ENCODE measurements at regions not wholly inside any gene's neighbourhood (a gene's known extent, or its start where the extent isn't known, plus 50 kb on each side); places are given as distances from the start of the nearest gene placed in this dataset.
"Not testable (repeated sequence)": the region's sequence is repeated elsewhere in the genome, so short reads cannot be mapped to it uniquely, and the experiment has no call there.

- H3K4me3 Mint-ChIP-seq, result no peak overlapping the region
- no peak overlapping the region for H3K27ac Mint-ChIP-seq
- H3K27me3 Mint-ChIP-seq, result peaks cover 3% of the 10 kb centered on the region
- no peaks in the 10 kb centered on the region for H3K4me1 Mint-ChIP-seq
- H3K9me3 Mint-ChIP-seq, result no peaks in the 10 kb centered on the region
- ATAC-seq (replicated peaks), result no peak
- no peaks in the 10 kb centered on the region for H3K36me3 Mint-ChIP-seq (ENCODE audit: low read depth)
Observed at GRCh38 chr10:90274721-90275468, 573.5 kb downstream of the KIF20B start.

GRCh38 chr10:90276894-90277475 is 575.6 kb downstream of the KIF20B start:
- H3K9me3 Mint-ChIP-seq, result no peaks in the 10 kb centered on the region
- no peaks in the 10 kb centered on the region for H3K36me3 Mint-ChIP-seq (ENCODE audit: low read depth)
- ATAC-seq (replicated peaks), result no peak

GRCh38 chr10:90286406-90286805 is 571.4 kb downstream of the HTR7 start:
- no peak for ATAC-seq (replicated peaks)
- Mint-ChIP-seq H3K4me3 (no peak overlapping the region), H3K27ac (no peak overlapping the region), H3K4me1 (no peaks in the 10 kb centered on the region), H3K9me3 (no peaks in the 10 kb centered on the region), H3K27me3 (peaks cover 7% of the 10 kb centered on the region), H3K36me3 (ENCODE audit: low read depth) (no peaks in the 10 kb centered on the region)

More at GRCh38 chr10:90276894-90277475, 575.6 kb downstream of the KIF20B start:
- no peak overlapping the region for H3K27ac Mint-ChIP-seq
- no peaks in the 10 kb centered on the region for H3K27me3 Mint-ChIP-seq
- no peak overlapping the region for H3K4me3 Mint-ChIP-seq
- no peaks in the 10 kb centered on the region for H3K4me1 Mint-ChIP-seq

GRCh38 chr10:90286941-90287340 is 570.9 kb downstream of the HTR7 start:
- H3K27ac Mint-ChIP-seq, result no peak overlapping the region
- H3K4me1 Mint-ChIP-seq, result no peaks in the 10 kb centered on the region
- H3K36me3 Mint-ChIP-seq (ENCODE audit: low read depth), result no peaks in the 10 kb centered on the region
- H3K9me3 Mint-ChIP-seq, result no peaks in the 10 kb centered on the region
- no peak for ATAC-seq (replicated peaks)
- H3K4me3 Mint-ChIP-seq, result no peak overlapping the region
- H3K27me3 Mint-ChIP-seq, result peaks cover 7% of the 10 kb centered on the region

- no peaks in the 10 kb centered on the region for H3K36me3 Mint-ChIP-seq (ENCODE audit: low read depth)
- no peaks in the 10 kb centered on the region for H3K4me1 Mint-ChIP-seq
- no peak for ATAC-seq (replicated peaks)
Observed at GRCh38 chr10:90288391-90288933, 569.4 kb downstream of the HTR7 start.

GRCh38 chr10:90289037-90289436 is 568.8 kb downstream of the HTR7 start:
- no peaks in the 10 kb centered on the region for H3K36me3 Mint-ChIP-seq (ENCODE audit: low read depth)
- H3K27me3 Mint-ChIP-seq, result peaks cover 7% of the 10 kb centered on the region
- ATAC-seq (replicated peaks), result no peak
- no peaks in the 10 kb centered on the region for H3K4me1 Mint-ChIP-seq
- no peaks in the 10 kb centered on the region for H3K9me3 Mint-ChIP-seq
- no peak overlapping the region for H3K4me3 Mint-ChIP-seq
- H3K27ac Mint-ChIP-seq, result no peak overlapping the region

More at GRCh38 chr10:90288391-90288933, 569.4 kb downstream of the HTR7 start:
- Mint-ChIP-seq H3K27ac (no peak overlapping the region), H3K4me3 (no peak overlapping the region), H3K9me3 (no peaks in the 10 kb centered on the region), H3K27me3 (peaks cover 7% of the 10 kb centered on the region)

- H3K36me3 Mint-ChIP-seq (ENCODE audit: low read depth), result no peaks in the 10 kb centered on the region
- ATAC-seq (replicated peaks), result no peak
- no peak overlapping the region for H3K27ac Mint-ChIP-seq
- no peaks in the 10 kb centered on the region for H3K9me3 Mint-ChIP-seq
- H3K27me3 Mint-ChIP-seq, result no peaks in the 10 kb centered on the region
- no peak overlapping the region for H3K4me3 Mint-ChIP-seq
- H3K4me1 Mint-ChIP-seq, result no peaks in the 10 kb centered on the region
Observed at GRCh38 chr10:90293616-90294015, 564.2 kb downstream of the HTR7 start.

- not testable (repeated sequence) for H3K4me1 Mint-ChIP-seq; H3K9me3 Mint-ChIP-seq; H3K27ac Mint-ChIP-seq; H3K27me3 Mint-ChIP-seq; H3K36me3 Mint-ChIP-seq (ENCODE audit: low read depth); H3K4me3 Mint-ChIP-seq; ATAC-seq (replicated peaks)
Observed at GRCh38 chr10:90294821-90295540, 562.9 kb downstream of the HTR7 start.

- not testable (repeated sequence) for H3K27ac Mint-ChIP-seq; H3K4me1 Mint-ChIP-seq; H3K9me3 Mint-ChIP-seq; H3K4me3 Mint-ChIP-seq; H3K27me3 Mint-ChIP-seq; H3K36me3 Mint-ChIP-seq (ENCODE audit: low read depth); ATAC-seq (replicated peaks)
Observed at GRCh38 chr10:90302031-90302430, 555.8 kb downstream of the HTR7 start.

GRCh38 chr10:90302758-90303481 is 554.9 kb downstream of the HTR7 start:
- H3K4me1 Mint-ChIP-seq, result no peaks in the 10 kb centered on the region

GRCh38 chr10:90304533-90304932 is 553.3 kb downstream of the HTR7 start:
- peaks cover 4% of the 10 kb centered on the region for H3K27me3 Mint-ChIP-seq
- no peaks in the 10 kb centered on the region for H3K36me3 Mint-ChIP-seq (ENCODE audit: low read depth)
- no peaks in the 10 kb centered on the region for H3K4me1 Mint-ChIP-seq
- no peak overlapping the region for H3K4me3 Mint-ChIP-seq
- ATAC-seq (replicated peaks), result no peak
- H3K9me3 Mint-ChIP-seq, result peaks cover 7% of the 10 kb centered on the region
- H3K27ac Mint-ChIP-seq, result no peak overlapping the region

More at GRCh38 chr10:90302758-90303481, 554.9 kb downstream of the HTR7 start:
- peaks cover 3% of the 10 kb centered on the region for H3K9me3 Mint-ChIP-seq
- H3K27ac Mint-ChIP-seq, result no peak overlapping the region
- no peaks in the 10 kb centered on the region for H3K36me3 Mint-ChIP-seq (ENCODE audit: low read depth)
- no peak overlapping the region for H3K4me3 Mint-ChIP-seq
- H3K27me3 Mint-ChIP-seq, result peaks cover 4% of the 10 kb centered on the region
- no peak for ATAC-seq (replicated peaks)

- H3K9me3 Mint-ChIP-seq, result peaks cover 4% of the 10 kb centered on the region
- no peak overlapping the region for H3K27ac Mint-ChIP-seq
- no peaks in the 10 kb centered on the region for H3K36me3 Mint-ChIP-seq (ENCODE audit: low read depth)
- no peak overlapping the region for H3K4me3 Mint-ChIP-seq
- ATAC-seq (replicated peaks), result no peak
- no peaks in the 10 kb centered on the region for H3K4me1 Mint-ChIP-seq
- no peaks in the 10 kb centered on the region for H3K27me3 Mint-ChIP-seq
Observed at GRCh38 chr10:90306187-90306586, 551.7 kb downstream of the HTR7 start.

GRCh38 chr10:90308223-90308622 is 549.6 kb downstream of the HTR7 start:
- Mint-ChIP-seq H3K9me3 (peaks cover 4% of the 10 kb centered on the region), H3K4me1 (no peaks in the 10 kb centered on the region), H3K4me3 (no peak overlapping the region), H3K27ac (no peak overlapping the region), H3K36me3 (ENCODE audit: low read depth) (no peaks in the 10 kb centered on the region), H3K27me3 (no peaks in the 10 kb centered on the region)
- ATAC-seq (replicated peaks), result no peak

GRCh38 chr10:90313576-90314325 is 544.1 kb downstream of the HTR7 start:
- Mint-ChIP-seq H3K27ac (no peak overlapping the region), H3K4me3 (no peak overlapping the region), H3K36me3 (ENCODE audit: low read depth) (no peaks in the 10 kb centered on the region), H3K4me1 (no peaks in the 10 kb centered on the region), H3K9me3 (peaks cover 5% of the 10 kb centered on the region), H3K27me3 (peaks cover 6% of the 10 kb centered on the region)
- no peak for ATAC-seq (replicated peaks)

Measured in activated T-helper 17 cell treated with anti-CD3 and anti-CD28 coated beads, Interleukin-2, amount 50 U/mL, for 72 hours (primary cell).